ENCODE measurements at regions not wholly inside any gene's neighbourhood (a gene's known extent, or its start where the extent isn't known, plus 50 kb on each side); places are given as distances from the start of the nearest gene placed in this dataset.

DNA sequence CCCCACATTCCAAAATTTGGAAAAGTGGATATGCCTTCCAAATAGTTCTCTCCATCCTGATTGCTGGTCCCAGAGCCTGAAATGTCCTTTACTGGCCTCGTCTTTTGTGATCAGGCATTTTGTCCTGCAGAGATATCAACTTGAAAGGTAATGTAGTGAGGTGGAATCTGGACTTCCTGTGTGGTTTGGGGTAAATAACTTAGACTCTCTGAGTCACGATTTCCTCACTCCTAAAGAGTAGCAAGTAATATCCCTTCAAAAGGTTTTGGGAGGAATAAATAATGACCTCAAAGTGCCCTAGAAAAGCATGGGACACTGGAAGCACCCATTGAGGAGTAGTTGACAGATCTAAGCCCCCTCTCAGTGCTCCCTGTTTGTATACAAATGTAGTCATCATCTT lies 426.6 kb downstream of the OMA1 start:
- DNase-seq, result no peak

DNA sequence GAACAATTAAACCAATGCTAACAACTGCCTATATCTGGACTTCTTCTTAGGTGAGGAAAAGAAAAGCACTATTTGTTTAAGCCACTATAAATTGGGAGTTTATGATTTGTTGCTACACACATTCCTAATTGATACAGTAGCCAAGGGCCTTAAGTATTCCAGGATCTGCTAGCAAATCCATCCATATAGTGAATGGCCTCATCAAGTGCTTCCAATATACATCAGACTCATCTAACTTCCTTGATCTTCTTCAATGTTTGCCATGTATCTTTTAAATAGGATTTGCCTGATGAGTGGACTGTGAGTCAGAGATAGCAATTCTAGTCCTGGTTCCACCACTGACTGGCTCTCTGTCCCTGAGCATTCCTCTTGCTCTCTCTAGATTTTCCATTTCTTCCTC lies 430.2 kb downstream of the OMA1 start:
- DNase-seq, result no peak

DNA sequence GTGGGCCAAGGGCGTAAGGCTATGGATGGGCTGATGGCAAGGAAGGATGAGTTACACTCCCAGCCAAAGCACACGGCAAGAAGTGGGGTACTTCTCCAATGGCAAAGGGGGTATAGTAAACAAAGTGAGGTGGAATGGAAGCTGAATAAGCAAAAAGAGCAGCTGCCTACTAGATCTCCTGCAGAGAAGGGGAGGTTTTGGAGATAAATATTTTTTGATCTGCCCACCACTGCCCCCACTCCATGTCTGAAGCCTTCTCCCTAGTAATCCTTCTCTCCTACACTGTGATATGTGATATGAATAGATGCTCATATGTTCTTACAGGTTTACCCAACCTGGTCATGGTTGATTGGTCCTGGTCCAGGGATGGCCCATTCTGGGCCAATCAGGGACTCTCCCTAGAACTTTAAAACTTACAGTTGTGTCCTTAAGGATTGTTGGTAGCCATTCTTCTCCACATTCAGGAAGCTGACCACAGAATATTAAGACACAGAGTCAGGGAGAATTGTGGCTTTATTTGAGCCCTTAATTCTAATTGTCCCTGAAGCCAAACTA lies 436.8 kb downstream of the OMA1 start:
- DNase-seq, result no peak

DNA sequence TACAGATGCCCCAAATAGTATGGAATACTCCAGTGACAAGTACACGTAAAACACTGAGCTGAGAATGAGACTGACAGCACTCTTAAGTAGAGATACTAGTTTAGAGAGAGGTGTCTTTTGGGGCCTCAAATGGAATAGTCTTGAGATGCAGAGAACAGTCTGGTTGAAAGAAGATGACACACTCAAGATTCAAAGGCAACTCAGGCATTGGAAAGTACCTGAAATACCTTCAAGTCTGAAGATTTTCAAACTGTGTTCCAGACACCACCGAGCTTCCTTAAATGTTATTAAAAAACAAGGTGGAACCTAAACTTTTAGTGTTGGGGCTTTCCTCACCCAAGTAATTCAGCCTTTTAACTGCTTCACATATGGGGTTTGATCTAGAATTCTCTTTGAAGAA lies 437.7 kb downstream of the OMA1 start:
- no peak for DNase-seq

DNA sequence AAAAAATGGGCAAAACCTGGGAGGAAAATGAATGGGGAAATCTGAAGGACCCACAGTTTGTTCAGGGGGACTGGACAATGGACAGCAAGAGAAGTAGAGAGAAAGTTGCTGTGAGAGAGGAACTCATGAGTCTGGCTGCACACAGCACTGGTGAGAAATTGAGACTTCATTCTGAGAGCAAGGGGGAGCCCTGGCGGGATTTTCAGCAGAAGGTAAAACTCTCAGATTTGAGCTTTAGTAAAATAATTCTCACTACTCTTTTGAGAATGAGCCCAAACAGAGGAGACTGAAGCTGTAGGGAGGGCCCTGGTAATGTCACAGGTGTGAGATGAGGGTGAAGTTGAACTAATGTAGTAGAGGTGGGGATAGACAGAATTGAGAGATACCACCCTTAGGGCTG lies 438.6 kb downstream of the OMA1 start:
- no peak for DNase-seq

DNA sequence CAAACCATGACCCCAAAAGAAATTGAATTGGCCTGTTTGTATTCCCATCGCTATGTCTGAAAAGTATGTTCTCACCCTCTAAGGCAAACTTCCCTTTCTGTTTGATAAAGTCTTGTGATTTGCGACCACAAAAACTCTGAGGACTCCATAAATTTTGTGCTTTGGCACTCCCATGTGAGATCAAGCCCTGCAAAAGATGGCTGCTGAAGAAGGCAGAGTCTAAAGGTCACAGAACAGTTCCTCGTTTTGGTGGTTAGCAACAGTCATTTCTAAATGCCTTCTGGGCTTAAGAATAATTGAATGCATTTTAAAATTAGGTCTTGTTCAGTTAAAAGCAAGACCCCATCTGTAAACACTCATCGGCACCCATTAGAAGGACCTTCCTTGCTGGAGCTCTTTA lies 441.6 kb downstream of the OMA1 start:
- DNase-seq, result no peak

DNA sequence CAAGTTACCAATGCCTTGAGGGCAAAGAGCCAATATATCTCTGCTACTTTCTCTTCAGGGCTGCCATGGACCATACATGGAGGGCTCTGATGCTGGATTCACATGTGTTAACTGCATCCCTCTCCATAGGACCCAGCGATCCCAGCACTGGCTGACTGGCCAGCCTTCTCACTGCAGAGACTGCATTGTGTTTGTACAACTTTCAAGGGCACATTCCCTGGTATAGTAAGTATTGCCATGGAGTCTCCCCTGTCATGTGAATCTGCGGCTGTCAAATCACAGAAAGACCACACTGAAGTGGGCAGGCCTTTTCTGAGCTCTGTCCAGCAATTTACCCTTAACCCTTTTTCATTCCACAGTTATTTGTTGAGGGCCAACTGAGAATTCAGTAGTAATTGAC lies 449.8 kb downstream of the OMA1 start:
- no peak for DNase-seq

DNA sequence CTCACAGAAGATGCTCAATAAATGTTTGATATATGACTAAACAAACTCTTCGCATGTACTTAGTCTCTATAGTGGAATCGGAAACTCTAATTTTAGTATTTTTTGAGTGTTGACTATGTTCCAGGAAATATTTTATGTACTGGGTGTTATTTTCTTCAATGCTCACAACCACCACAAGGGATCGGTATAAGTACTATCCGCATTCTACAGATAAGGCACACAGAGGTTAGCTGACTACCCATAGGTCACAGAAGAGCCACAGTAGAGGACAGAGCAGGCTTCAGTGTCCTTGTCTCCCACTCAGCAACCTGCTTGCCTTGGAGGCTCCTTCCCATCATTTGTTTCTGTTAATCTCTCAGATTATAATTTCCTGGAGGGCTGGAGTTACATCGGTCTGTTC lies 451.3 kb downstream of the OMA1 start:
- DNase-seq, result no peak

DNA sequence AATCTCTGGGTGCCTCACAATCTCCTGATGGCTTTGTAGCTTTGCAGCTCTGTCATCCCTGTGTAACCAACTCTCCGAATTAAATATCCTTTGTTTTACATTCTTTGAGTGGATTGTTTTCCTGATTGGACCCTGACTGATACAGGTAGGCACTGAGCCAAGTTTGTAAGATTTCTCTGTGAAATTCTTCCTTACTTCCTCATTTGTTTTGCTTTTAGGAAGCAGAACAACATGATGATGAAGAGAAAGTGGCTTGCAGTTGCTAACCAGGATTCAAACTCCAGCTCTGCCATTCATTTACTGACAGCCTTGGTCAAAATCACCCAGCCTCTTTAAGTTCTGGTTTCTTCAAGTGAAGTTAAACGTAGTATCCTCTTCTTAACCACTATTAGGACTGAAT lies 452.3 kb downstream of the OMA1 start:
- DNase-seq, result no peak

DNA sequence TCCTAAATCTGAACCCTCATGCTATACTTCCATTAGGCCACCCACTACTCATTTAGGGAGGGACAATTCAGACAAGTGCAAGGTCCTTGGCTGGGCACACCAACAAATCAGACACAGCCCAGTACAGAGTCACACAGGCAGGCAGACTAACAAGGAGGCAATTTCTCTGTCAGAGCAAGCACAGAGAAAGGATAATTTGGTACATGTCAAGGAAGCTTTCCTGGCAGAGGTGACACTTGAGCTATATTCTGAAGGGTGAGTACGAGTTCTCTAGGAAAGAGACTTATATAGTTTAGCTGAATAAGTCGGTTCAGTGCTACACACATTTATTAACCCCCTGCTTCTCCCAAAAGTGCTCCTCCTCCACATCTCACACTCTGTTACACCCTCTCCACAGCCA lies 455.9 kb downstream of the OMA1 start:
- no peak for DNase-seq

DNA sequence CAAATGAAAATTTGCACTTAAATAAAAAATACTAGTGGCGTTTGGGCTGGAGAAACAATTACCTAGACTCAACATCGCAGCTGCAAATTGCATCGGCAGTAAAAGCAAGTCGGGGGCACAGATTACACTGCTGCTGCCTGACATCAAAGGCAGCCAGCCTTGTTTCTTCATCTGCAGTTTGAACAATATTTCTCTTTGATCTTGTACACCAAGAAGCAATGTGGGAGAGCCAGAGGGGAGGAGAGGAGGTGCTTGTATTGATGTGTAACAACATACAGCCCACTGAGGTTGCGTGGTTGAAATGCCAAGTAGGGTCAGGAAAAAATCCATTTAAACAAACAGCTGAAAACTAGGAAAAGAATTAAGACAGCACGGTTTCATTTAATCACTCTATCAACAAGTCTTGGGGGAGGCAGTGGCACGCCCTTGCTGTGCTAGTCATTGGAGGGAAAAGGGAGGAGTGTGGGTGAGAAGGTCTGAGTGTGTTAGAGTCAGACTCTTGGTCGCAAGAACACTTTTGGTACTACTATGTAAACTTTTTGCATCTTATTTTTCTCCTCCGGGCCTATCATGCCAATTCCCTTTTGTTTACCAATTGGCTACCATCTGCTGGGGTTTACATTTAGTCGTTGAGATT lies 456.5 kb downstream of the OMA1 start:
- no peak for DNase-seq

DNA sequence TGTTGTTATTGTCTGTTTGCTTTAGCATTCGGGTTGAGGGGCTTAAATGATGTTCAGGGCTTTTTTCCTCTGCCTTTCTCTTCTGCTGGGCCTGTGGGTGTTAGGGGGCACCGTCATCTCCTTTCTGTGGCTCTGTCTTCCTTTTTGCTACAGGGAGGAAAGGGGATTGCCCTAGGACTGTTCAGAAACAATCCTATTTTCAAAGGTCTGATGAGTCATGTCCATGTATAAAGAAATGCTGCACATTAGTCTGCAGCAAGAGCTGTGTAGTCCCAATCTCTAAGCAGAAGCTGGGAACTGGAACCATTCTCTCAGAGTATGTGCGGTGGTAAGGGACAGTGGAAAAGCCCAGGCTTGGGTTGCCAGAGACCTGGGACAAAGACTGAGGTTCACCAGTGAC lies 462.3 kb downstream of the OMA1 start:
- DNase-seq, result no peak

DNA sequence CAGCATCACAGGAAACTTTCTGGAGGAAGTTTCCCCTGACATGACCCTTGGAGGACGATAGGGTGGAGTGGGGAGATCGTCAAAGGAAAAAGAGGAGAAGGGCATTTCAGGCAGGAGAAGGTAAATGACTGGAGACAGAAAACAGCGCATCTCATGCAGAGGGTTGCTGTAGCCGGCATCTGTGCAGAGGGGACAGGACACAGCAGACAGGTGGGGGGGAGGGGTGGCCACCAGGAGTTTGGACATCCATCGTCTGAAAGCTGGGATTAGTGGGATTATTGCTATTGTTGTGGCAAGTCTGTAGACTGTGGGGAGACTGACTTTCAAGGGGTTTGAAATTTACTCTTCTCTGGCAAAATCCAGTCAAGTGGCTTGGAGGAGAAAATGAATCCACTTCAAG lies 463.9 kb downstream of the OMA1 start:
- DNase-seq, result no peak

DNA sequence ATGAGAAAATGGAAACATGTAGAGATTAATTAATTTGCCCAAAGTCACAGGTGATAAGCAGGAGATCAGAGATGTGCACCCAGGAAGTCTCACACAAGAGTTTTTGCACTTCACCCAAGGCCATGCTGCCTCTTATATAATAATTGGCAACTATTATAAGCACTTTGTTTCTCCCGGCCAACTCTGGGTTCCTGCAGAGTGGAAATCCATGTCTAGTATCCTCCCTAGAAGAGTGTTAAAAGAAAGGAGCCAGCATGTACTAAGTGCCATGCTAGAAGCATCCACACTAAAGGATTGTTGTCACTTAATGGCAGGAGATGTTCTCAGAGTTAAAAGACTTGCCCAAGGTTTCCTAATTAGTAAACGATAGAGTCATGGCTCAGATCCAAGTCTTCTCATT lies 470.3 kb downstream of the OMA1 start:
- DNase-seq, result no peak

DNA sequence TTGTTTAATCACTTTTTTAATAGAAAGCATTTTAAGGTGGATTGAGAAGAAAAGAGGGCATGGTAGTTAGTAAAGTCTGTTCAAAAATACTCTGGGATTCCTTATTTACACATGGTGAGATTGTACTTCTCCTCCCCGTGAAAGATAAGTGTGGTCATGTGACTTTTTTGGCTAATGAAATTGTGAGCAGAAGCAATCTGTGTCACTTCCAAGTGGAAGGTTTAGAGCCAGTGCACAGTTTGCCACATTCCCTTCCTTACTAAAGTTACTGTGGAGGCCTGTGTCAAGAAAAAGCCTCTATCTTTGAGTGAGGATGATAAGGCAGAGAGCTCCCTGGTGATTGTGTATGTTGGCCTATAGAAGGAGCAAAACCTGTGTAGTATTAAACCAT lies 471.3 kb downstream of the OMA1 start:
- no peak for DNase-seq

DNA sequence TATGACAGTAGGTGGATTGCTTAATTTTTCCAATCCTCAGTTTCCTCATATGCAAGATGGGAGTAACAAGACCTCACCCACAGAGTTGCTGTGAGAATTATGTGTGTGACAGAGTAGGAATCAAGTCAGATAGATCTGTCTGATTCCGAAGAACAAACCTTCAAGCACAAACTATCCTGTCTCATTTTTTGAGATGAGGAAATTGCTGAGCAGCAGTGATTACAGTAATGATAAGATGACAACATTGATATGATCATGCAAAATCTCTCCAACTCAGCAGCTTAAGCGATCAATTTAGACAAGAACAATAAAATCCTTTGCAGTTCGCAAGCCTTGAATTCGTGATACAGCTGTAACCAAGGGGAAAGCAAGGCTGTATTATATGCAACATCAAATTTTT lies 474.1 kb downstream of the OMA1 start:
- no peak for DNase-seq

DNA sequence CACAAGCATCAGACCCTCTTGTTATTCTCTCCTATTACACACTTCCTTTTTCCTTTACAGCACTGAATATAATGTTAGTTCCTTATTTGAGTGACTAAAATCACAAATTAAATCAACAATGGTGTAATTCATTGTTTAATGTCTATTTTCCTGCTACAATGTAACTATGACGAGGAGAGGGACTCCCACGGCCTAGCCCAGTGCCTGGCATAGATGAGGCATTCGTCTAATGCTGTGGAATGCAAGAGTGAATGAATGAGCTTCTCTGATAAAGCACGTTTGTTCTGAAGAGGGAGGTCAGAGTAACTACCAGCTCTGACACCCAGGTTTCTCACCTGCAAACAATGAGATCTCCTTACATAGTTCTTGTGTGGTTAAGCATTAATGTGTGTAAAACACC lies 479.4 kb downstream of the OMA1 start:
- DNase-seq, result no peak

DNA sequence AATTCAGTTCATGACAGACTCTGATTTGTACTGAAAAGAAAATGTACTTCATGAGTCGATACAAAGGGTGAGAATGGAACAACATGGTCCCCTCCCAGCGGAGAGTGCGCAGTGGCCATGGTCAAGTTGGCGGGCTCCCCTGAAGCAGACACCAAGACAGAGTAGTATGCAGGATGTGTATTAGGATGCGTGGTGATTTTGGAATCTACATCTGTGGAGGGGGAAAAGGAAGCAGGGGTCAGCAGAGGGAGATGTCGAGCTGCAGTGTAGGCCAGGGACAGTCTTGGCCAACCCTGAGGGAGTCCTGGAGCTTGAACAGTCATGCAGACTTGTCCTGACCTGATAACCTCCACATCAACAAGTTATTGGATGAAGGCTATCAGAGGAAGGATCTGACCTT lies 481.0 kb downstream of the OMA1 start:
- DNase-seq, result no peak

DNA sequence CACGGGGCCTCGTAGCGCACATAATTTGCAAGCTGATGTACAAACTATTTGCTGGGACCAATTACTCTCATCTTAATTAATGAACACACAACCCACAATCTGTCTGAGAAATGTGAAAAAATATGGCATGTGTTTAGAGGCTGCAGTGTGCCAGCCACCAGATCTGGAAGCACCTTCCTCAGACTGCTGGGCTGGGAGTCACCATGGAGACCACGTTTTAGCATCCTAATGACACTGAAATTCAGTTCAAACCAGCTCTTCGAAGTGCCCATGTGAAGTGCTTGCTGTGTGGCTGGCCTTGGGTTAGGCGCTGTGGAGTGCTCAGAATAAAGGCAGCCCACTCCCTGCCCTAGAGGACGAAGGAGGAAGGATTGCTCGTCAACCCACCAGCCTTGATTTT lies 482.4 kb downstream of the OMA1 start:
- no peak for DNase-seq

DNA sequence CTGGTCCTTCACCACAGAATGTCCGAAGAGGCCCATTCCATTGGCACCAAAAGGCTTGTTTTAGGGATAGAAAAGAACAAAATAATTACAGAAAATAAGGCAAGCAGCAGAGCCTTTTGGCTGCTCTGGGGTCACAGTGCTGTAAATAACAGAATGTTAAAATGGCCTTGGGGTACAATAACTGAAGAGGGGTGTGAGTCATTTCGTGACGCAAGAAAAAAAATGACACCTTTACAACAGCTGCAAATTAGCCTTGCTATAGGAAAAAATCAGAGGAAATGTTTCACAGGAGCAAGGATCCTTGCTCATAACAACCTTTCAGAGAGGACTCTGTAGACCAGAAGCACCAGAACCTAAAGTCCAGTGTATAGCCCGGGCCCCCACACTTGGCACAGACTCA lies 483.4 kb downstream of the OMA1 start:
- no peak for DNase-seq

DNA sequence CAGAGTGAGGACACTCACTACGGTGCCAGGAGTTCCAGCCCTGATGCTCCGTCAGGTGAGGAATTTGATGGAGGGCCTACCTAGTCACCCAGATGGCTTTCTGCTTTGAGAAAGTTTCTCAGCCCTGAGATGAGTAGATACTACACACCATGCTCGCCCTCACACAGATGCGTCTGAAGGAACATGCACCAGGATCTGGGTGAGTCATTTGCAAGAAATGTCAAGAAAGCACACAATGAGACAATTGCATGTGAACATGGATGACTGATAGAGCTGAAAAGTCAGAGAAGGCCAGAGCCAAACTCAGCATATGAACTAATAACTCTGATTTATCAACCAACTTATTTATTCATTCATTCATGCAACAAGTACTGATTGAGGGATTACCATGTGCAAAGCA lies 483.9 kb downstream of the OMA1 start:
- DNase-seq, result no peak

DNA sequence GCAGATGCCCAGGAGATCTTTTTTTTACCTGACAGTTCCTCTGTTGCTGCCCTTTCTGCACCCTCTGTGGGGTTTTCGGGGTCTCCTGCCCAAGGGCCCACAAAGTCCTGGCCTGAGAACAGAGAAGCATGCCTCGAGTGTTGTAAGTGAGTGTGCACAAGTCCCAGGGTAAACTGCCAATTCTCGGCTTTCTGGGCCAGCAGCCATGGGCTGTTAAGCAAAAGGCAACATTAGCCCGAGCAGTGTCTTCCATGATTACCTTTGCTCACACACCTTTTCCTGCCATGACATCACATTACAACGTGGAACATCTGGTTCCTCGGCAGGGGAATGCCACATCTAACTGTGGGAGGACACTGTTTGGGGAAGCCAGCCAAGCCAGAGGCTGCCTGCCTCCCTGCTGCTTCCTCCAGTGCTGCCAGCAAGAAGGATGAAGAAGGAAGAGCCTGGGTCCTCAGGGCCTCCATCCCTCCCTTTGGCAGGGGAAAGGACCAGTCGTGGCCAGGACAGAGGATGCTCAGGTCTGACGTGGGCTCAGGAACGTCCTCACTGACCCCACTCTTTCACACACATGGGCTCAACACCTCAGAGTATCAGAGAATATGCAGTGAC lies 485.9 kb downstream of the OMA1 start:
- no peak for DNase-seq

DNA sequence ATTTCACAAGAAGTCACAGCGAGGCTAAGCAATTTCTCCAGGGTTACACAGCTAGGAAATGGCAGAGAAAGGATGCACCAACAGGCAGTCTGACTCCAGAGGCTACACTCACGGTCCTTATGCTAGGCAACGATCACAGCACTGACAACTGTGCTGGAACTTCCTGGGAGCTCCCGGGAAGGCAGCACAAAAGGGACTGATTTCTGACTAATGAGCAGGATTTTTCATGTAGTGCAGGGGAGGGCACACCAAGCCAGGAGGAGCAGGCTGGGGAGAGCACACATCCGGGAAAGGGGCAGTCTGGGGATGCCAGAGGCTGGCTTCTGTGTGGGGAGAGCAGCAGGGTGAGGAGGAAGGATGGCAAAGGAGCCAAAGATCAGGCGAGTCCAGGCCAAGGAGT lies 486.7 kb downstream of the OMA1 start:
- DNase-seq, result no peak

DNA sequence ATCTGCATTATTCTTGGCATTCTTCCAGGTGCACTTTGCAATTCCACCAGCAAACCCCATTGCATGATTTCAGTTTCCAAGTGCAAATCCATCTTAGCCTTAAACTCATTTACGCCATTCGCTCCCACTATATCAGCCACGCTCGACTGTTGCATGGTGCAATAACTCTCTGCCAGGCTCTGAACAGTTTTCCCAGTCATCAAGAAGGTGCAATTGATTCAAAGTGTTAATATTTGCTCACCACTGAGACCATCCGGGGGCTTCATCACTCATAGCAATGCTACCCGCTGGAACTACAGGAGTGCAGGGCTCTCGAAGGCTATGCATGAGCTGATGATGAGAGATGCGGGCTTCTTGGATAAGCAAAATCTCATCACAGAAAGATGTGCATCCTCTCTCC lies 488.2 kb downstream of the OMA1 start:
- no peak for DNase-seq

DNA sequence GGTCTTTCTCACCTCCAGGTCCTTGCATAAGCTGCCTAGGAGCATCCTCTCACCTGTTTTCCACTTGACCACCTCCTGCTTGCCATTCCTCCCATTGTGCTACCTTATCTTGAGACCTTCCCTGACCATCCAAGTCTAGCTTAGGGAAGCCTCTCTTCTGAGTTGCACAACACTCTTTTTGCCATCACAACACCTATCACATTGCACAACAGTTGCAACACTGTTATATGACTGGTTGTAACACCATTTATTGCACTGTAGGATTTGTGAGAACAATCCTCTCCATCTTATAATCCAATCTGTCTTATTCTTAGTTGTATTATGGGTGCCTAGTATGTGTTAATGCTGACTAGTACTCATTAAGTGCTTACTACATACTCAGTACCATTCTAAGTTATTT lies 488.7 kb downstream of the OMA1 start:
- DNase-seq, result no peak
